ENCODE measurements at regions not wholly inside any gene's neighbourhood (a gene's known extent, or its start where the extent isn't known, plus 50 kb on each side); places are given as distances from the start of the nearest gene placed in this dataset.
"Not testable (repeated sequence)": the region's sequence is repeated elsewhere in the genome, so short reads cannot be mapped to it uniquely, and the experiment has no call there.

- H3K4me1 ChIP-seq (ENCODE audit: low read depth) = no peaks in the 10 kb centered on the region
- H3K4me3 ChIP-seq = no peak overlapping the region
- no peaks in the 10 kb centered on the region for H3K36me3 ChIP-seq (ENCODE audit: low read depth)
- DNase-seq (no peak), ATAC-seq (no peak)
- no peak for TF ChIP-seq CTCF (IDR thresholded peaks at IDR 0.05)
- no peaks in the 10 kb centered on the region for H3K9me3 ChIP-seq
- intact Hi-C loops (cut with DNase I, micrococcal nuclease) = no loop called here
Measured at GRCh38 chr12:63450334-63450733, 218.0 kb downstream of the DPY19L2 start.

GRCh38 chr12:63445224-63445880 is 222.9 kb downstream of the DPY19L2 start:
- intact Hi-C loops (cut with DNase I, micrococcal nuclease) = no loop called here
- Histone ChIP-seq H3K9me3 (no peaks in the 10 kb centered on the region), H3K4me1 (ENCODE audit: low read depth) (no peaks in the 10 kb centered on the region), H3K36me3 (ENCODE audit: low read depth) (no peaks in the 10 kb centered on the region), H3K4me3 (no peak overlapping the region)
- ATAC-seq = no peak
- DNase-seq = no peak
- TF ChIP-seq CTCF (IDR thresholded peaks at IDR 0.05) = no peak

GRCh38 chr12:63440048-63440447 is 228.2 kb downstream of the DPY19L2 start:
- intact Hi-C loops (cut with DNase I, micrococcal nuclease) = no loop called here
- Histone ChIP-seq H3K9me3 (no peaks in the 10 kb centered on the region), H3K4me1 (ENCODE audit: low read depth) (no peaks in the 10 kb centered on the region), H3K36me3 (ENCODE audit: low read depth) (no peaks in the 10 kb centered on the region), H3K4me3 (no peak overlapping the region)
- DNase-seq = no peak
- no peak for TF ChIP-seq CTCF (IDR thresholded peaks at IDR 0.05)
- no peak for ATAC-seq

GRCh38 chr12:63434384-63434783 is 233.9 kb downstream of the DPY19L2 start:
- DNase-seq; intact Hi-C loops (cut with DNase I, micrococcal nuclease); H3K4me1 ChIP-seq (ENCODE audit: low read depth); H3K4me3 ChIP-seq; ATAC-seq; H3K36me3 ChIP-seq (ENCODE audit: low read depth); H3K9me3 ChIP-seq: not testable (repeated sequence)

GRCh38 chr12:63427969-63428368 is 240.3 kb downstream of the DPY19L2 start:
- DNase-seq; H3K36me3 ChIP-seq (ENCODE audit: low read depth); intact Hi-C loops (cut with DNase I, micrococcal nuclease); ATAC-seq; H3K4me1 ChIP-seq (ENCODE audit: low read depth); H3K9me3 ChIP-seq; H3K4me3 ChIP-seq: not testable (repeated sequence)

- H3K36me3 ChIP-seq (ENCODE audit: low read depth); DNase-seq; H3K4me1 ChIP-seq (ENCODE audit: low read depth); intact Hi-C loops (cut with DNase I, micrococcal nuclease); H3K9me3 ChIP-seq; ATAC-seq; H3K4me3 ChIP-seq: not testable (repeated sequence)
Measured at GRCh38 chr12:63427029-63427428, 241.3 kb downstream of the DPY19L2 start.

GRCh38 chr12:63424671-63425070 is 243.6 kb downstream of the DPY19L2 start:
- TF ChIP-seq CTCF (IDR thresholded peaks at IDR 0.05) = no peak
- Histone ChIP-seq H3K36me3 (ENCODE audit: low read depth) (no peaks in the 10 kb centered on the region), H3K4me3 (no peak overlapping the region), H3K9me3 (no peaks in the 10 kb centered on the region), H3K4me1 (ENCODE audit: low read depth) (no peaks in the 10 kb centered on the region)
- ATAC-seq (no peak), DNase-seq (no peak)
- intact Hi-C loops (cut with DNase I, micrococcal nuclease) = no loop called here

All from mucosa of descending colon (tissue), 3 donors.